ENCODE measurements at regions not wholly inside any gene's neighbourhood (a gene's known extent, or its start where the extent isn't known, plus 50 kb on each side); places are given as distances from the start of the nearest gene placed in this dataset.

DNA sequence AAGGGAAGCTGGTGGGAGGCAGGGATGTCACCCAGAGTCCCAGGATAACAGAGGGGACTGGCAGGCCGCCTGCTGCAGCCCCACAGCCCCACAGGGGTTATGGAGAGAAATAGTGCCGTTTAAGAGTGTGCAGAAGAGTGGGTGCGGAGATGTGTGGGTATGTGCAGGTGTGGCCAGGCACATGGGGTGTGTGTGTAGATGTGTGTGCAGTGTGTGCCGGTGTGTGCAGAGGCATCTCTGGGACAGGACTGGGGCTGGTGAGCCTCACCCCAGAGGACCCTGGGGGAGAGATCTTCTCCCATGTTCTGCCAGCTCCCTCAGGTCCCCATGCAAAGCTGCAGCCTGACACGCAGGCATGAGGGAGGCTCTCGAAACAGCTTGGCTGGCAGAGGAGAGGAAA, 157.4 kb downstream of the RBFOX3 start:
- Histone ChIP-seq H3K27ac (no peak overlapping the region), H3K27me3 (replicated peaks; ENCODE audit: insufficient read depth) (no peaks in the 10 kb centered on the region), H3K4me1 (replicated peaks) (no peaks in the 10 kb centered on the region), H3K4me3 (no peak overlapping the region), H3K36me3 (no peaks in the 10 kb centered on the region), H3K9me3 (no peaks in the 10 kb centered on the region)
- intact Hi-C loops (cut with DNase I) = no loop called here
- WGBS = 80% methylated on average over 6 of the region's 6 CpGs
- TF ChIP-seq POLR2AphosphoS5 (IDR thresholded peaks at IDR 0.05) (no peak), POLR2A (IDR thresholded peaks at IDR 0.05) (no peak)
- TF ChIP-seq, protein P1, sequence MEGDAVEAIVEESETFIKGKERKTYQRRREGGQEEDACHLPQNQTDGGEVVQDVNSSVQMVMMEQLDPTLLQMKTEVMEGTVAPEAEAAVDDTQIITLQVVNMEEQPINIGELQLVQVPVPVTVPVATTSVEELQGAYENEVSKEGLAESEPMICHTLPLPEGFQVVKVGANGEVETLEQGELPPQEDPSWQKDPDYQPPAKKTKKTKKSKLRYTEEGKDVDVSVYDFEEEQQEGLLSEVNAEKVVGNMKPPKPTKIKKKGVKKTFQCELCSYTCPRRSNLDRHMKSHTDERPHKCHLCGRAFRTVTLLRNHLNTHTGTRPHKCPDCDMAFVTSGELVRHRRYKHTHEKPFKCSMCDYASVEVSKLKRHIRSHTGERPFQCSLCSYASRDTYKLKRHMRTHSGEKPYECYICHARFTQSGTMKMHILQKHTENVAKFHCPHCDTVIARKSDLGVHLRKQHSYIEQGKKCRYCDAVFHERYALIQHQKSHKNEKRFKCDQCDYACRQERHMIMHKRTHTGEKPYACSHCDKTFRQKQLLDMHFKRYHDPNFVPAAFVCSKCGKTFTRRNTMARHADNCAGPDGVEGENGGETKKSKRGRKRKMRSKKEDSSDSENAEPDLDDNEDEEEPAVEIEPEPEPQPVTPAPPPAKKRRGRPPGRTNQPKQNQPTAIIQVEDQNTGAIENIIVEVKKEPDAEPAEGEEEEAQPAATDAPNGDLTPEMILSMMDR (IDR thresholded peaks at IDR 0.05) = no peak
- DNase-seq (ENCODE audit: low spot score) = no peak

DNA sequence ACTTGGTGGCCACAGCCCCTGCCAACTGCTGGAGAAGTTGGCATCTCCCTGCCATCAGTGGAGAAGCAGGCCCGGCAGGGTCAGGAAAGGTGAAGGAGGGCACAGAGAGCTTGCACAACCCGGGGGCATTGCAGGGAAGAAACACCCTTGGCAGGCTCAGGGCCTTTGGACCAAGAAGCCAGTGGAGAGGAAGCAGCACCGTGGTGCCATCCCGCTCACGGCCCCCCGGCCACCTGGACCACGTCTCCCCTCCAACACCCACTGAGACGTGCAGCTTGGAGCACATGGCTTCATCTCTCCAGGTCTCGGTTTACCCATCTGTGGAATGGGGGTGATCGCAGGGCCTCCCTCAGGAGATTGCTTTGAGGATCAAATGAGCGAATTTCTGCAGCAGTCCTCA, 158.1 kb downstream of the RBFOX3 start:
- TF ChIP-seq, protein P1 (IDR thresholded peaks at IDR 0.05) = no peak
- no peak for TF ChIP-seq POLR2A (IDR thresholded peaks at IDR 0.05)
- TF ChIP-seq POLR2AphosphoS5 (IDR thresholded peaks at IDR 0.05) = no peak
- no peaks in the 10 kb centered on the region for H3K4me1 ChIP-seq (replicated peaks)
- no peak overlapping the region for H3K27ac ChIP-seq
- 72% methylated on average over 11 of the region's 11 CpGs for WGBS
- H3K9me3 ChIP-seq = no peaks in the 10 kb centered on the region
- intact Hi-C loops (cut with DNase I) = no loop called here
- no peaks in the 10 kb centered on the region for H3K27me3 ChIP-seq (replicated peaks; ENCODE audit: insufficient read depth)
- no peak for DNase-seq (ENCODE audit: low spot score)
- H3K36me3 ChIP-seq = no peaks in the 10 kb centered on the region
- H3K4me3 ChIP-seq = no peak overlapping the region

DNA sequence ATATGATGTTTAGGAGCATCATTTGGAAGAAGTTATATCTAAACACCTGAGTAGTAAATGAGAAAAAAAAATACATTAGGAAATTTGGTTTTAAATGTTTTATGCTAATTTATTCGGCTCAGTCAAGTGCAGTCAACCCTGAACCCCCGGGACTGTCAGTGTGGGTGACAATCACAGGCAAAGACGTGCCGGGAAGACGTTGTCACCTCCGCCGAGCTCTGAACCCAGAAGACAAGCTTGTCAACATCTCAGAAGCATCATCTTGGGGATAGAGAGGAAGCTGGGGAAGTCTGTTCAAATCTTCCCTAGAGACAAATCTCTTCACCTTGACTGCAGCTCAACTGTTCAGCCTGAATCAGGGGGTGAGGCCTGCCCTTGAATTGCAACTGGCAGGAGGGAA, 159.7 kb downstream of the RBFOX3 start:
- TF ChIP-seq, protein P1 (IDR thresholded peaks at IDR 0.05) = no peak
- TF ChIP-seq POLR2AphosphoS5 (IDR thresholded peaks at IDR 0.05) (no peak), POLR2A (IDR thresholded peaks at IDR 0.05) (no peak)
- H3K4me1 ChIP-seq (replicated peaks) = no peaks in the 10 kb centered on the region
- H3K4me3 ChIP-seq = no peak overlapping the region
- intact Hi-C loops (cut with DNase I) = no loop called here
- H3K27me3 ChIP-seq (replicated peaks; ENCODE audit: insufficient read depth) = no peaks in the 10 kb centered on the region
- H3K27ac ChIP-seq = no peak overlapping the region
- no peaks in the 10 kb centered on the region for H3K36me3 ChIP-seq
- DNase-seq (ENCODE audit: low spot score) = no peak
- H3K9me3 ChIP-seq = no peaks in the 10 kb centered on the region
- WGBS = 84% methylated on average over 7 of the region's 7 CpGs

DNA sequence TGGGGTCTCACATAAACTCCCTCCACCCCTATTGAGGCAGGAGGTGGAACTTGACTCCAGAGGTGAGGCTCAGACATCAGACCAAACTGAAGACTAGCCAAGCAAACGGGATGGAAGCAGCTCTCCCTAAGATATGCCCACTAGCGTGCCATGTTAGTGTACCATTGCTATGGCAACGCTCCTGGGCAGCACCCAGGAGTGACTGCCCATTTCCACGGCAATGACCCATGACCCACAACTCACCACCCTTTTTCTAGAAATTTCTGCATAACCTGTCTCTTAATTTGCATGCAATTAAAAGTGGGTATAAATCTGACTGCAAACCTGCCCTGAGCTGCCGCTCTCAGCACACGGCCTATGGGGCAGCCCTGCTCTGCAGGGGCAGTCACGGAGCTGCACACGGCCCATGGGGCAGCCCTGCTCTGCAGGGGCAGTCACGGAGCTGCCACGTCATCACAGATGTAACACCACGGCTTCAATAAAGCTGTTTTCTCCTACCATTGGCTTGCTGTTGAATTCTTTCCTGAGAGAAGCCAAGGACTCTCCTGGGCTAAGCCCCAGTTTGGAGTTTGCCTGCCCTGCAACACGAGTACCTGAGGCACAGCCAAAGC, 164.3 kb downstream of the RBFOX3 start:
- DNase-seq (ENCODE audit: low spot score) = no peak
- no peaks in the 10 kb centered on the region for H3K9me3 ChIP-seq
- H3K27ac ChIP-seq = no peak overlapping the region
- TF ChIP-seq POLR2AphosphoS5 (IDR thresholded peaks at IDR 0.05) (no peak), POLR2A (IDR thresholded peaks at IDR 0.05) (no peak)
- TF ChIP-seq, protein P1 (IDR thresholded peaks at IDR 0.05) = no peak
- intact Hi-C loops (cut with DNase I) = no loop called here
- H3K4me1 ChIP-seq (replicated peaks) = no peaks in the 10 kb centered on the region
- no peak overlapping the region for H3K4me3 ChIP-seq
- no peaks in the 10 kb centered on the region for H3K36me3 ChIP-seq
- 64% methylated on average over 11 of the region's 12 CpGs for WGBS
- no peaks in the 10 kb centered on the region for H3K27me3 ChIP-seq (replicated peaks; ENCODE audit: insufficient read depth)

DNA sequence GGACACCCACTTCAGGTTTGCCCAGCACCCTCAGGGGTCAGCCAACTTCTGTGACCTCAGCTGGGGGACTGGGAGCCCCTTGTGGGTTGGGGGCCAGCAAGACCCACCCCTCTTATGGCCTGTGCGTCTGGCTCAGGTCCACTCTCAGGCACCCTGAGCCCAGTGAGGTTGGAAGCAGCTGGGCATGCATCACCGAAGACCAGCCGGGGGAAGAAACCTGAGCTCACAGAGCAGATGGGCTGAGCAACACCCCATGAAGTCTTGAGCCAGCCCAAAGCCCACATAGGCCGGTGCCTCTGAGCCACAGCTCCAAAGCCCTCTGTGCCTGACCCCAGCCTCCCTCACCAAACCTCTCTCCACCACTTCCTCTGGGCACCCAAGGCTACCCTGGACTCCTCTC, 166.7 kb downstream of the RBFOX3 start:
- no peaks in the 10 kb centered on the region for H3K4me1 ChIP-seq (replicated peaks)
- H3K9me3 ChIP-seq = no peaks in the 10 kb centered on the region
- H3K27ac ChIP-seq = no peak overlapping the region
- WGBS = 98% methylated on average over 4 of the region's 4 CpGs
- H3K36me3 ChIP-seq = no peaks in the 10 kb centered on the region
- H3K4me3 ChIP-seq = no peak overlapping the region
- no peak for TF ChIP-seq POLR2A (IDR thresholded peaks at IDR 0.05)
- no peak for TF ChIP-seq POLR2AphosphoS5 (IDR thresholded peaks at IDR 0.05)
- TF ChIP-seq, protein P1 (IDR thresholded peaks at IDR 0.05) = no peak
- no peak for DNase-seq (ENCODE audit: low spot score)
- H3K27me3 ChIP-seq (replicated peaks; ENCODE audit: insufficient read depth) = no peaks in the 10 kb centered on the region
- intact Hi-C loops (cut with DNase I) = no loop called here

All from prostate gland (tissue), 2 donors.